Thyroid gland (tissue), 4 donors: ENCODE measurements at regions not wholly inside any gene's neighbourhood (a gene's known extent, or its start where the extent isn't known, plus 50 kb on each side); places are given as distances from the start of the nearest gene placed in this dataset.

Experiments used
- DNase-seq, 2 donors: peaks; one replicate each; pipeline ENCODE4 v3.0.0-alpha.2; 2019
- H3K27ac ChIP-seq, 3 donors: fragments of 200-600 bp; sonication (generic); 1 replicate in 2 of 3; 2 replicates in 1 of 3; pipeline ENCODE4 v1.5.1; 2016 to 2019; ENCODE audit warnings: mild to moderate bottlenecking in 1 of 3, moderate library complexity in 1 of 3
- H3K27me3 ChIP-seq: fragments of 200-600 bp; sonication (generic); one replicate; pipeline ENCODE4 v1.5.1; 2019
- H3K36me3 ChIP-seq, 2 donors: fragments of 200-600 bp; sonication (generic); one replicate each; pipeline ENCODE4 v1.5.1; 2016 to 2019
- H3K4me1 ChIP-seq, 2 donors: fragments of 200-600 bp; sonication (generic); one replicate each; pipeline ENCODE4 v1.5.1; 2017 to 2019
- H3K4me3 ChIP-seq, 3 donors: fragments of 200-600 bp; sonication (generic); replicated peaks in 1 of 3; 1 replicate in 2 of 3; 2 replicates in 1 of 3; pipeline ENCODE4 v1.5.1; 2016; ENCODE audit warnings: mild to moderate bottlenecking in 1 of 3
- H3K9me3 ChIP-seq: fragments of 200-600 bp; sonication (generic); one replicate; pipeline ENCODE4 v1.5.1; 2017
- POLR2A ChIP-seq, 2 donors: fragments of 450-650 bp; IDR thresholded peaks; one replicate each; pipeline ENCODE4 v1.6.1; 2017; ENCODE audit warnings: antibody characterized with exemption in 2 of 2, mild to moderate bottlenecking in 2 of 2, moderate library complexity in 1 of 2
- WGBS, 2 donors: methylation state at CpG; one replicate each; pipeline ENCODE4 v1.1.5; 2017; 5-methylcytosine and 5-hydroxymethylcytosine counted together
- intact Hi-C: fragments of 100-400 bp; cut with DNase I; formaldehyde crosslinking; loops from one replicate; pipeline ENCODE4 v1.15.1; 2023
- TF ChIP-seq, protein P1 (sequence below), 6 experiments: fragments of 200-600 bp in 3 of 6; fragments of 450-650 bp in 3 of 6; sonication (generic) in 3 of 6; IDR thresholded peaks; one replicate each; pipeline ENCODE4 v1.5.1; 2016 to 2019; ENCODE audit warnings: antibody characterized with exemption in 6 of 6, mild to moderate bottlenecking in 2 of 6, inconsistent platforms in 1 of 6, moderate library complexity in 1 of 6

DNA sequence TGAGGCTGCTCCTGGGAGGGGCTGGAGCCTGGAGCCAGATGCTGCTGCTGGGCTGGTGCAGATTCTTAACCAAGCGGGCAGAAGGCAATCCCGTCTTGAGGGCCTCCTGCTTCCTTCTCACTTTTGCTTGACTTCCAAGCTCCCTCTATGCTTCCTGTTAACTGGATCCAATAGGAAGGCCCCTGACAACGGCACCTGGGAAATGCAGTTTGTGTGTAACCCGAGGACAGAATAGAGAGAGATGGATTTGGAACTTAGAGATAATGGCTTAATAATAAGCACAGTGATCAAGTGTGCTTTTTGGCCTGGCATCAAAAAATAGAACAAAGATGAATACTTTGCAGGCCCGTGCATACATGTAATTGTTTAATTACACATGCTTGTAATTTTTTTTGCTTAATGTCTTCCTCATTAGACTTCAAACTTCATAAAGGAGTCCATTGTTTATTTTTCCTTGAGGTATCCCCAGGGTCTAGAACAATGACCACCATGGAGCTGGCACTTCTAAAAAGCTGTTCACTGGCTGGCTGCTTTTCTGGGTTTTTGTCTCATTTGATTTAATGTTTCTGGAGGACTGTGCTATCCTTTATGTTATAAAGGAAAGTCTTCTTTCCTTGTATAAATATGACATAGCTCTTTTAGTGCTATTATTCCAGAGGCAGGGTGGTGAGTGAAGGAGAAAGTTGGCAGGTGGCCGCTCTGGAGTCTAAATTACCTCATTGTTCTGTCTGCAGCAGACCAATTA is 63.3 kb upstream of the MITF start:
- intact Hi-C loops, result loop anchor here (10.0 kb wide), 2 partner anchors 241 to 361 kb away; no protein-coding TSS in a partner anchor
- DNase-seq, result no peak
- no peaks in the 10 kb centered on the region for H3K9me3 ChIP-seq
- no peaks in the 10 kb centered on the region for H3K36me3 ChIP-seq
- H3K4me1 ChIP-seq, result no peaks in the 10 kb centered on the region
- WGBS, 2 donors, result 80 to 81% methylated on average over 6 of the region's 6 CpGs
- no peak overlapping the region for H3K27ac ChIP-seq
- no peak for TF ChIP-seq POLR2A (IDR thresholded peaks at IDR 0.05)
- TF ChIP-seq, protein P1, sequence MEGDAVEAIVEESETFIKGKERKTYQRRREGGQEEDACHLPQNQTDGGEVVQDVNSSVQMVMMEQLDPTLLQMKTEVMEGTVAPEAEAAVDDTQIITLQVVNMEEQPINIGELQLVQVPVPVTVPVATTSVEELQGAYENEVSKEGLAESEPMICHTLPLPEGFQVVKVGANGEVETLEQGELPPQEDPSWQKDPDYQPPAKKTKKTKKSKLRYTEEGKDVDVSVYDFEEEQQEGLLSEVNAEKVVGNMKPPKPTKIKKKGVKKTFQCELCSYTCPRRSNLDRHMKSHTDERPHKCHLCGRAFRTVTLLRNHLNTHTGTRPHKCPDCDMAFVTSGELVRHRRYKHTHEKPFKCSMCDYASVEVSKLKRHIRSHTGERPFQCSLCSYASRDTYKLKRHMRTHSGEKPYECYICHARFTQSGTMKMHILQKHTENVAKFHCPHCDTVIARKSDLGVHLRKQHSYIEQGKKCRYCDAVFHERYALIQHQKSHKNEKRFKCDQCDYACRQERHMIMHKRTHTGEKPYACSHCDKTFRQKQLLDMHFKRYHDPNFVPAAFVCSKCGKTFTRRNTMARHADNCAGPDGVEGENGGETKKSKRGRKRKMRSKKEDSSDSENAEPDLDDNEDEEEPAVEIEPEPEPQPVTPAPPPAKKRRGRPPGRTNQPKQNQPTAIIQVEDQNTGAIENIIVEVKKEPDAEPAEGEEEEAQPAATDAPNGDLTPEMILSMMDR (IDR thresholded peaks at IDR 0.05), result no peak
- no peak overlapping the region for H3K4me3 ChIP-seq
- H3K27me3 ChIP-seq, result no peaks in the 10 kb centered on the region

- DNase-seq, result no peak
- H3K36me3 ChIP-seq, result no peaks in the 10 kb centered on the region
- intact Hi-C loops, result loop anchor here (5.0 to 10.0 kb wide), 3 partner anchors 240 to 512 kb away; no protein-coding TSS in a partner anchor
- no peak overlapping the region for H3K27ac ChIP-seq
- TF ChIP-seq, protein P1 (IDR thresholded peaks at IDR 0.05), result no peak
- no peak for TF ChIP-seq POLR2A (IDR thresholded peaks at IDR 0.05)
- WGBS, 2 donors, result 95 to 98% methylated on average over 3 of the region's 3 CpGs
- H3K4me3 ChIP-seq, result no peak overlapping the region
- H3K27me3 ChIP-seq, result no peaks in the 10 kb centered on the region
- no peaks in the 10 kb centered on the region for H3K4me1 ChIP-seq
- no peaks in the 10 kb centered on the region for H3K9me3 ChIP-seq
These were observed 64.5 kb upstream of the MITF start for GRCh38 chr3:69674752-69675151.

- H3K36me3 ChIP-seq, result no peaks in the 10 kb centered on the region
- H3K27me3 ChIP-seq, result no peaks in the 10 kb centered on the region
- TF ChIP-seq, protein P1 (IDR thresholded peaks at IDR 0.05), result peak; percentile 64 to 89 (median 79)
- no peak for TF ChIP-seq POLR2A (IDR thresholded peaks at IDR 0.05)
- H3K27ac ChIP-seq, result no peak overlapping the region
- peak; percentile 15 to 29 for DNase-seq
- peaks cover 0 to 5% of the 10 kb centered on the region in 2 donors for H3K4me1 ChIP-seq
- H3K4me3 ChIP-seq, result no peak overlapping the region
- WGBS, 2 donors, result 54 to 56% methylated on average over 6 of the region's 6 CpGs
- H3K9me3 ChIP-seq, result no peaks in the 10 kb centered on the region
- intact Hi-C loops, result loop anchor here (5.0 to 10.0 kb wide), 3 partner anchors 237 to 509 kb away; no protein-coding TSS in a partner anchor
These were observed 67.9 kb upstream of the MITF start for GRCh38 chr3:69671082-69671952.

GRCh38 chr3:69669070-69669469 is 70.2 kb upstream of the MITF start:
- 36 to 38% methylated on average over 3 of the region's 3 CpGs for WGBS, 2 donors
- intact Hi-C loops, result loop anchor here (10.0 kb wide), 1 partner anchor 114 kb away; no protein-coding TSS in a partner anchor
- Histone ChIP-seq H3K9me3 (no peaks in the 10 kb centered on the region), H3K27me3 (no peaks in the 10 kb centered on the region), H3K4me3 (no peak overlapping the region), H3K27ac (peak overlapping the region in 2 of 3 donors; percentile 7 to 48), H3K4me1 (peaks cover 8 to 18% of the 10 kb centered on the region in 2 donors), H3K36me3 (no peaks in the 10 kb centered on the region)
- no peak for TF ChIP-seq POLR2A (IDR thresholded peaks at IDR 0.05)
- TF ChIP-seq, protein P1 (IDR thresholded peaks at IDR 0.05), result no peak
- DNase-seq, result no peak
